Mononuclear cell (primary cell): ENCODE measurements at regions not wholly inside any gene's neighbourhood (a gene's known extent, or its start where the extent isn't known, plus 50 kb on each side); places are given as distances from the start of the nearest gene placed in this dataset.
"Not testable (repeated sequence)": the region's sequence is repeated elsewhere in the genome, so short reads cannot be mapped to it uniquely, and the experiment has no call there.

Experiments used
- H3K27me3 ChIP-seq: 2 replicates; pipeline ENCODE4 v1.6.0; 2011; ENCODE audit warnings: low read length, control low read depth; ENCODE audit not compliant: insufficient read depth
- H3K4me1 ChIP-seq: 2 replicates; pipeline ENCODE4 v1.5.1; 2011; ENCODE audit warnings: mild to moderate bottlenecking, low read length, control low read depth; ENCODE audit not compliant: insufficient read depth
- H3K4me3 ChIP-seq: 2 replicates; pipeline ENCODE4 v1.5.1; 2011; ENCODE audit warnings: mild to moderate bottlenecking, low read length, moderate library complexity
- H3K9me3 ChIP-seq: 2 replicates; pipeline ENCODE4 v1.5.1; 2011; ENCODE audit warnings: low read depth, mild to moderate bottlenecking, control low read depth, low read length

DNA sequence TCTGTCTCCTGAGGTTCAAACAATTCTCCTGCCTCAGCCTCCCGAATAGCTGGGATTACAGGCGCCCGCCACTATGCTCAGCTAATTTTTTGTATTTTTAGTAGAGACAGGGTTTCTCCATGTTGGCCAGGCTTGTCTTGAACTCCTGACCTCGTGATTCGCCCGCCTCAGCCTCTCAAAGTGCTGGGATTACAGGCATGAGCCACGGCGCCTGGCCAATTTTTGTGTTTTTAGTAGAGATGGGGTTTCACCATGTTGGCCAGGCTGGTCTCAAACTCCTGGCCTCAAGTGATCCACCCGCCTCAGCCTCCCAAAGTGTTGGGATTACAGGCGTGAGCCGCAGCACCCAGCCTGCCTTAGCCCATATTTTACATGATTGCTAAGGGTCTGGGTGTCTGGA is 130.3 kb upstream of the NCOR2 start:
- H3K27me3 ChIP-seq, H3K9me3 ChIP-seq, H3K4me3 ChIP-seq: not testable (repeated sequence)
- peaks cover 18% of the 10 kb centered on the region for H3K4me1 ChIP-seq

DNA sequence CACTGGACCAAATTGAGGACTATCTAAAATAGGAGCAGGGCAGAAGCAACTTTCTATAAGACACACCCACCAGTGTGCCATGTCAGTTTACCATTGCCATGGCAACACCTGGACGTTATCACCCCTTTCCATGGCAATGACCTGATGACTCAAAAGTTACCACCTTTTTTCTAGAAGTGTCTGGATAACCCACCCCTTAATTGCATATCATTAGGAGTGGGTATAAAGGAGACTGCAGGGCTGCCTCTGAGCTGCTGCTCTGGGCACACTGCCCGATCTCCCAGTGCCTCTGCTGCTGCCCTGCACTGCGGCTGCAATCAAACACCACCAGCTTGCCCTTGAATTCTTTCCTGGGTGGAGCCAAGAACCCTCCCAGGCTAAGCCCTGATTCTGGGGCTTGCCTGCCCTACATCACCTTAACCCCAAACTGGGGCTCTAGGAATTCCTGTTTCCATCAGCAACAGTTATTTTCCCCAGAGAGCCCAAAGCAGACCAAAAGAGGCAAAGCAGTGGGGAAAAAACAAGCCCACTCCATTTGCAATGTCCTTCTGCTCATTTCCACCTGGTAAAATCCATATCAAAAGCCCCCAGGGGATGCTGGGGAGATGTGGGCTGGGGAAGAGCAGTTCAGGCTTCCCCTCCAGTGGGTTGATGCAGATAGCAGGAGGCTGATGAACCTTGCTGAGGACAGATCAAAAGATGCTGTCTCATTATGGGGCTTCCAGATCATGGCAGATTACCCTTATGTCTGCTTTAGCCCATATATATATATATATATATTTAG is 129.5 kb upstream of the NCOR2 start:
- Histone ChIP-seq H3K4me1 (peaks cover 18% of the 10 kb centered on the region), H3K4me3 (no peak overlapping the region), H3K27me3 (no peaks in the 10 kb centered on the region), H3K9me3 (no peaks in the 10 kb centered on the region)

DNA sequence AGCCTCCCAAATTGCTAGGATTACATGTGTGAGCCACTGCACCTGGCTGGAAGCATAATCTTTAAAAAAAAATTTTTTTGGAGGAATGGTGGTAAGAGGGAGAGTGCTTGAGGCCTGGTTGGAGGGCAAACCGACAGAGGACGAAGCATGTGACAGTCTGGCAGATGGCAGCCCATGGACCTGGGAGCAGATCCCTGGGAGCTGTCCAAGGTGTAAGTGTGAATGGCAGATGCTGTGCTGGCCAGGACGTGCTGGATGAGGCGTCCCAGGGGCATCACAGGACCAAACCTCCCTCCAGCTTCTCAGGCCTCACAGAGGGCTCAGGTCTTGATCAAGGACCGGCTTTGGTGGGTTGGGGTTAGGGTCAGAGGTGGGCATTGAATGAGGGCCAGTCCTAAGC is 128.4 kb upstream of the NCOR2 start:
- Histone ChIP-seq H3K27me3 (no peaks in the 10 kb centered on the region), H3K9me3 (no peaks in the 10 kb centered on the region), H3K4me3 (no peak overlapping the region), H3K4me1 (peaks cover 18% of the 10 kb centered on the region)

DNA sequence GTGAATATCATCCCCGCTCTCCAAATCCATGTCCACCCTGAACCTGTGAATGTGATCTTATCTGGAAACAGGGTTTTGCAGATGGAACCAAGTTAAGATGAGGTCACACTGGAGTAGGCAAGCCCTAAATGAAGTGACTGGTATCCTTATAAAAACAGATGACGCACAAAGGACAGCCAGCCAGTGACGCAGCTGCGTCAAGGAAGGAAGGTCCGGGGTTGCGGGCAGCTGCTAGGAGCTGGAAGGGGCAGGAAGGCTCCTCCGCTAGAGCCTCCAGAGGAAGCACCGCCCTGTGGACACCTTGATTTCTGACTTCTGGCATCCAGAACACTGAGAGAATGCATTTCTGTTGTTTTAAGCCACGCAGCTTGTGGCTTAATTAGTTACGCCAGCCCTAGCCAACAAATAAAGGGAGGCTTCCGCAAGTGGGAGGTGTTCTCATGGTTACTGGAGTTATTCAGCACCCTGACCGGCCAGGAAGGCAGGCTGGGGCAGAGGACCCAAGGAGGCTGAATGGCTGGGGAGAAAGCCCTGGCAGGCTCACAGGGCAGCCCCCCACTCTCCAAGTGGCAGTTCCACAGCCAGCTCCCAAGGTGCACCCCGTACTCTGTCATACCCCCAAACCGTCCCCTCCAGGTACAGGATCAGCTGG is 127.6 kb upstream of the NCOR2 start:
- no peaks in the 10 kb centered on the region for H3K27me3 ChIP-seq
- H3K4me3 ChIP-seq: no peak overlapping the region
- H3K4me1 ChIP-seq: peaks cover 18% of the 10 kb centered on the region
- no peaks in the 10 kb centered on the region for H3K9me3 ChIP-seq

DNA sequence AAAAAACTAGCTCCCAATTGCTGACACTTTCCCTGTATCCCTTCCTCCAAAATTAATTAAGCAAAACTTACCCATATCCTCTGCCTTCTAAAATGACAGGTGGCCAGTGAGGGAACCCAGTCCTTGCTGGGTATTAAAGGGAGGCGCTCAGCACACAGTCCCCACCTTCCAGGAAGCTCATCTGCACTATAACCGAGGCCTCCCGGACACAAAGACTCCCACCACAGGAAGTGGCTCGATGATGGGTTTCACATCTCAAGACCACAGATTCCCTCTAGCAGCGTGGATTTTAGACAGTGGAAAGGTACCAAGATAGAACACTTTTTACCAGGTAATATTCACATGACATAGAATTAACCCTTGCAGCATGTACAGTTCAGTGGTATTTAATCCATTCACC is 126.8 kb upstream of the NCOR2 start:
- no peaks in the 10 kb centered on the region for H3K9me3 ChIP-seq
- no peak overlapping the region for H3K4me3 ChIP-seq
- no peaks in the 10 kb centered on the region for H3K27me3 ChIP-seq
- H3K4me1 ChIP-seq: peaks cover 18% of the 10 kb centered on the region

DNA sequence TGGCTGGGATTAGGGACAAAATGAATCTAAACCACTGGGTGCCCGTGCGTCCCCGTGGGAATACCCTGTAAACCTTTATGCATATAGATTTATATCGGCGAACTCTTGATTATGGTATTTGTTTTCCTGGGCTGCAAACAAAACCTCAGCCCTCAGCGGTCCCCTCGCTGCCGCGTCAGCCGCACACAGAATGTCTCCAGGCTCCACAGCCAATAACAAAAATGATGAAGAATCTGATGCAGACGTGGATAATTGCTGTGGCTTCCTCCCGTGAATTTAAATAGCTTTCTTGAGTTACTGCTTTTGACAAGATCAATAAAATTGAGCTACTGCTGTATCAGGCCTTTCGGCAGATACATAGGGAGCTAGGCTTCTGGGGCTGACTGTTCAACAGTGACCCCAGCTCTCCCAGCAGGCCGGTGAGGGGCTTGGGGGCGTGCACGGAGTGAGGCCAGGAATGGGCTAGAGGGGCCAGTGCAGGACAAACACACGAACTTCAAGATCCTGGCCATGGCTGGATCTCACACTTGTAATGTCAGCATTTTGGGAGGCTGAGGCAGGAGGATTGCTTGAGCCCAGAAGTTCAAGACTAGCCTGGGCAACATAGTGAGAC is 125.8 kb upstream of the NCOR2 start:
- Histone ChIP-seq H3K27me3 (no peaks in the 10 kb centered on the region), H3K9me3 (no peaks in the 10 kb centered on the region)

DNA sequence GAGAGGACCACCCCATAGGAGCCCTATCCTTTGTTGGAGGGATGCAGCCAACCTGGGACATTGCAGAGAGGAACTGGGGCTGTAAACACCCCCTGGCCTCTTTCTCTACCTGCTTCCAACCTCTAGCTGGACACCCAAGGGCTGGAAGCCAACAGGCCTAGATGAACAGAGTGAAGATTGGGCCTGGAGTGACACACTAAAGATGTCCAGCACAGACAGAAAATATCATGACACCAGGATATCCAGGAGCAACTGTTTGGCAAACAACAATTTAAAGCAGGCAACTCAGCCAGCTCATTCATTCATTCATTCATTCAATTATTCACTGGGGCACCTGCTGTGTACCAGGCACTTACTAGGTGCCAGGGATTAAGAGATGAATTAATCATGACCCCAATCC is 125.0 kb upstream of the NCOR2 start:
- H3K27me3 ChIP-seq: no peaks in the 10 kb centered on the region
- peaks cover 34% of the 10 kb centered on the region for H3K4me1 ChIP-seq
- H3K9me3 ChIP-seq: no peaks in the 10 kb centered on the region
- no peak overlapping the region for H3K4me3 ChIP-seq

More for the DNA sequence above, 125.8 kb upstream of the NCOR2 start:
- Histone ChIP-seq H3K4me1 (peaks cover 27% of the 10 kb centered on the region), H3K4me3 (no peak overlapping the region)

DNA sequence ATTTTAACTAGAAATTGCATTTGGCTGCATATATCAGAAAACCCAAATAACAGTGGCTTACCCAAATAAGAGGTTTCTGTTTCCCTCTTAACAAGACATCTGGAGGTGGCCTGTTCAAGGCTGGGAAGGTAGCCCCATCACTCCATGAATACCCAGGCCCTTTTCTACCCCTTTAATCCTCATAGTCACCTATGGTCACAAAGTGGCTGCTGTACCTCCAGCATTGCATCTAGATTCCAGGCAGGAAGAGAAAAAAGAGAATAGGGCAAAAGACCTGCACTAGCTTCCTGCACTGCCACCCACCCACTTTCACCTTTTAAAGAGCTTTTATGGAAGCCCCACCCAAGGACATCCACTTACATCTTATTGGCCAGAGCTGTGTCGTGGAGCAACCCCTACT is 124.0 kb upstream of the NCOR2 start:
- Histone ChIP-seq H3K4me1 (peaks cover 40% of the 10 kb centered on the region), H3K27me3 (no peaks in the 10 kb centered on the region), H3K4me3 (no peak overlapping the region), H3K9me3 (no peaks in the 10 kb centered on the region)

DNA sequence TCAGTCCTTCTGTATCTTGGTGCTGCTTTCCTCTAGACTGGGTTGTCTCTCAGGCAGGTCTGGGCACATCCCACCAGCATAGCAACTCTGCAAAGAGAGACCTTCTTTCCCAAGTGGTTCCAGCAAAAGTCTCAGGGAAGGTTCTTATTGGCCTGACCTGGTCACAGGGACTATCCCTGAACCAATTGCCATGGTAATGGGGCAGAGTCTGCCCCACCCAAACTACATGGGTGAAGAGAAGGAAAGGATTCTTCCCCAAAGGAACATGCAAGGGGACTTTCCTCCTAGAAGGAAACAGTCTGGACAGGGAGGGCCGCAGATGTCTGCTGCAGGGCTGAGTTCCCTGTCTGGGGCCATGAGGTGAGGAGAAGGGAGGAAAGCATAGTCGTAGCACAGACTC is 122.2 kb upstream of the NCOR2 start:
- H3K4me1 ChIP-seq: peaks cover 43% of the 10 kb centered on the region
- no peak overlapping the region for H3K4me3 ChIP-seq
- no peaks in the 10 kb centered on the region for H3K9me3 ChIP-seq
- no peaks in the 10 kb centered on the region for H3K27me3 ChIP-seq

DNA sequence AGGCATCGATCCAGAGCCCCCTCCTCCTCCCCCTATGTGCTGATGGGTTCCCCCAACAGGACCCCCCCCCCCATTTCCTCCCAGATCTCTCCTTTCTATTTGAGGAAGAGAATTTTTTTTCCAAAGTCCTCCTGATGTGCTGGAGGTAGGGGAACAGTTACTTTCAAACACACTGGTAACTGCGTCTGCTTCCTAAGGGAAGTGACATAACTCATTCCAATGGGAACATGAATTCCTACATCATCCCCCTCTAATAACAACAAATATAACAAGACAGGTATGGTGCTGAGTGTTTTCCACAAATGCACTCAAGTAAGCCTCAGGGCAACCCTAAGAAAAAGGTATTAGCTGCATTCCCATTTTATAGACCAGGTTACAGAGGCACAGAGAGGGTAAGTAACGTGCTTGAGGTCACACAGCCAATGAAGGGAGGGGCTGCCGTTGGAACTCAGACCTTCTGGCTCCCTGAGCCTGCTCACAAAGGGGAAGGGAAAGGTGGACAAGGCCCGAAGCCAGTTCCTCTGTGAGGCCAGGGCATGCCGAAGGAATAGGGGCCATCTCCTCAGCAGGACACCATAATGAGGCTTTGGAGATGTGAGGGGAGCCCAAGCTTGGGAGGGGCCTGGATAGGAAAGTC is 121.1 kb upstream of the NCOR2 start:
- no peak overlapping the region for H3K4me3 ChIP-seq
- peaks cover 39% of the 10 kb centered on the region for H3K4me1 ChIP-seq

DNA sequence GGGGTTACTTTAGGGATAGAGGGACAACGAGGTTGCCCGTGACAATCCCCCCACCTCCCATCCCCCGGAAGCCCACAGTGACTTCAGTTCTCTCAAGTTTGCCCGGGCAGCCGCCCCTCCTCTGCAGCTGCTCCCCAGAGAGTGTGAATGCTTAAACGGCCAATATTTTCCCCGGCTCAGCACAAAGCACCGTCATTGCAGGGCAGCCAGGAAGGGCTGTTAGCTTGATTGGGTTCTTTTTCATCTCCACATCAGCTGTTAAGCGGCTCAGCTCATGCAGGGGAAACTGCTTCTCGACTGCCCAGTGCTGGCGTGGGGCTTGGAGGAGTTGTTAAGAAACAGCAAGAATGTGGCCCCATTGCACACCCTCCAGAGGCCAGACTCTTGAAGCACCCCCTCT is 120.5 kb upstream of the NCOR2 start:
- no peak overlapping the region for H3K4me3 ChIP-seq
- peaks cover 39% of the 10 kb centered on the region for H3K4me1 ChIP-seq
- no peaks in the 10 kb centered on the region for H3K27me3 ChIP-seq
- no peaks in the 10 kb centered on the region for H3K9me3 ChIP-seq

More for the DNA sequence above, 121.1 kb upstream of the NCOR2 start:
- Histone ChIP-seq H3K9me3 (no peaks in the 10 kb centered on the region), H3K27me3 (no peaks in the 10 kb centered on the region)

DNA sequence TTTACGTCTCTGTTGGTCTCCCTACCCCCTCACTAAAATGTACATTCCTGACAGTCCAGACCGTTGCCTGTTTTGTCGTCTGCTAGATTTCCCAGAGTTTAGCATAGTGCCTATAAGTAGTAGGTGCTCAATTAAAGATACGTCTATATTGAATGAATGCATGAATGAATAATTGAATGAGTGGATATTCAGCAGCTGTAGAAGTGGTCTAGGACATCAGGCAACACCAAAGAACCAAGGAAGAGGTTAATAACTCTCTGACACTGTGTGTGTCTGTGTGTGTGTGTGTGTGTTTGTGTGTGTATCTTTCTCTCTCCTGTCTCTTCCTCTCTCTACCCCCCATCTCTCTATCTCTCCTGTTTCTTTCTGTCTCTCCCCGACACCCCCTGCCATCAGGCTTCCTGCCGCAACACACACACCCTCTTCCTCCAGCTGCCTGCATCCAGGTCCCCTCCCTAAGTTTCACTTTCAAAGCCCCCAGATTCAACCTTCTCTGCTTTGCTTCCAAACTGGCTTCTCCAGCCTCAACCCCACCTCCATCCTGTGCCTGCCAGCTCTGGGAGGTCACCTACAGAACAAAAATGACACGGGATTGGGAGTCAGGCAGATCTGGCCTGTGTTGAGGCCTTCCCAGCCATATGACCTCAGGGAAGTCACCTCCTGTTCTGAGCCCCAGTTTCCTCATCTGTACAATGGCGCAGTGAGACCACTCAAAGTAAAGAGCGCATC is 119.9 kb upstream of the NCOR2 start:
- Histone ChIP-seq H3K27me3 (no peaks in the 10 kb centered on the region), H3K9me3 (no peaks in the 10 kb centered on the region), H3K4me3 (no peak overlapping the region), H3K4me1 (peaks cover 41% of the 10 kb centered on the region)

DNA sequence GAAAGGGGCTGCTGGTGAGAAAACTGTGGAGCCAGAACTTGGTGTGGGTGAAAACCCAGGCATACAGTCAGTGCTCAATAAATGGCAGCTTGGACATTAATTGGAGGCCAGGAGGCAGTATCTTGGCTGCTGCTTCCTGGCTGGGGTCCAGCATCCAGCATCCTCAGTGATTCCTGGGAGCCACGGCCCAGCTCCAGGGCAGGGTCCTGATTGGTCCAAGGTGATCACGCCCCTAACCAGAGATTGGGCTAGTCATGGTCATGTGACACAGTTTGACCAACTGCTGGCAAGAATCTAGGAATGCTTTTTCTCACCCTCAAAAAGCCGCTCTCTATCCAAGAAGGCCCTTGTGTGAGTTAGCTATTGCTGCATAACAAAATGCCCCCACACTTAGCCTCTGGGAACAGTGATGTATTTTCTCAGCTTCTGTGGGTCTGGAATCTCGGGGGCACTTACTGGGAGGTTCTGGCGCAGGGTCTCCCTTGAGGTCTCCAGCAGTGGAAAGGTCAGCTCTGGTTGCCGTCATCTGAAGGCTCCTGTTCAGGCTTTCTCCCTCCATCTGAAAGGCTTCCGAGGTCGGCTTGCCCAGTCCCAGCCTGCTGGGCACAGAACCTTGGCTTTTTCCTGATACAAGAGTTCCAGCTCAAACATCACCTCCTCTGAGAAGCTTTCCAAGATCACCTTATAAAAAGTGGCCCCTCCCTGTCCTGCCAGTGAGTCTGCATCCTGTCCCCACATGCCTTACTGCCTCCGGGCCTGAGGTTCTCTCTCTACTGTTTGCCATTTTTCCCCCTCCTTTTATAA is 119.2 kb upstream of the NCOR2 start:
- H3K4me3 ChIP-seq: no peak overlapping the region
- H3K9me3 ChIP-seq: no peaks in the 10 kb centered on the region
- no peaks in the 10 kb centered on the region for H3K27me3 ChIP-seq
- peaks cover 48% of the 10 kb centered on the region for H3K4me1 ChIP-seq

DNA sequence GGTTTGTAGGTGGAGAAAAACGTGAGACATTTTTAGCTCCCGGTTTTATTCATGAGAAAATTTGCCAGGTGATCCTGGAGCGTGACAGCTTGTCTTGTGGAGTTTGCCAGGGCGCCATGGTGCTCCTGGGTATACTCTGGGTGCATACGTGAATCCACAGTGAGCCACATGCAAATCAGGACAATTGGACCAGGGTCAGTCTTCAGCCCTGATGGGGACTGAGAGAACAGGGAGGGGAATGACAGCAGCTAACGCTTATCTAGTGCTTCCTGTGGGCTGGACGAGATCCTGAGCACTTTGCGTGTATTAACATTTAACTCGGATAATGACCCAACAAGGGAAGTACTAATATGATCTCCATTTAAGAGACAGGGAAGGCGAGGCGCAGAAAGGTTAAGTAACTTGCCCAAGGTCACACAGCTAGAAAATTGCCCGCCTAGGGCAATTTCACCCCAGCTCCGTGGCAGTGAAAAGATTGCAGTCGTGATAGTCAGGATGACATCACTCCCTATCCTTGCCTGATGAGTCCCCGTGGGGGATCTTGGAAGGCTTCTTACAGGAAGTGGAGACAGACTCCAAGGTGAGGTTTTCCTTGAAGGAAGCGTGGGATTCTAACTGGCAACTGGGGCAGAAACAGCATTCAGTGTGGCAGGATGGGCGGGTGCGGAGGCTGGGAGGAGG is 118.4 kb upstream of the NCOR2 start:
- Histone ChIP-seq H3K4me3 (no peak overlapping the region), H3K27me3 (no peaks in the 10 kb centered on the region), H3K9me3 (no peaks in the 10 kb centered on the region), H3K4me1 (peaks cover 54% of the 10 kb centered on the region)
